SKM-1 treated with dmso at 0.1 percent for 144 hours (cell line): ENCODE measurements at regions not wholly inside any gene's neighbourhood (a gene's known extent, or its start where the extent isn't known, plus 50 kb on each side); places are given as distances from the start of the nearest gene placed in this dataset.

Experiments
- DNase-seq: peaks from one replicate; lab custom pipeline; 2025; ENCODE audit not compliant: unreplicated experiment; lab: John Stamatoyannopoulos, UW

DNA sequence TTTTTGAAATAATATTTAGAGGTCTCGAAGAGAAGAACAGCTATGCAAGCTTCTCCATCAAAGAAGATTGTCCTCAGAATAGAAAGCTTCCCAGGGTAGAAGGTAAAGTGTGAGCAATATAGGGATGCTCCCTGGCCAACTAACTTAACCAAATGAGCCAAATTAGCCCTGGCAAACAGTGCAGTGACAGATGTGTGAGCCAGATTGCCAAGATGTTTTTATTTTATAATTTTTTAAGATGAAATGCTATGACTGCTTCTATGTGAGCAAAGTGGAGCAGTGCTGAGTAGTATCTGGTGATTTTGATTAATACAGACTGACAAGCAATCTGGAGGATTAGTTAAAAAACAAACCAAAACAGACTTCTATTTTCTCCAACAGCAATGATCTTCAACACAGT is 202.1 kb downstream of the NOVA1 start:
- no peak for DNase-seq

DNA sequence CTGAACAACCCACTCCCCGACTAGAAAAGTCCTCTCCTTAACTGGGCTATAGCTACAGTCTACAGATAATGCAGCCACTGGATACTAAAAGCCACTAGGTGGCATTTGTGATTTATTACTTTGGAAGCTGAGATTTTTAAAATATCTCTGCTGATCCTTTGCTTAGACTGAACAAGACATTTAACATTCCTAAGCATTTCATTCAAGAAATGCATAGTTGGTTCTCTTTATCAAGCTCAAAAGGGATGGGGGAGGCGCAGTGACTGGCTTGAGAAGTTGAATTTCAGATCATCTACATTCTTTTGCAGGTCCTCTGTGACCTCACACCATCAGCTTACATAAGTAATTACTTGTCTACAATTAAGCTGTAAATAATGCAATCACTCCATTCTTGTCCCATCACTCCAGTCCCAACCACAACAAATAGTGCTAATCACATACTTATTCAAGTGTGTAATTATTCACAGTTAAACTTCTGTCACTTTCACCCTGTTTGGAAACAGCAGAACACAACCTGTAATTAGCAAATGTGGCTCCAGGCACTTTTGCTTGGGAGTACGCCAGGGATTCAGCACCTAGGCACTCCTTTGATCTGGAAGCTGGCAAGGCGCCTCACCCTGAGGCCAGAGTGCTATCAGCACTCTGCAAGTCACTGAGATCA is 203.6 kb downstream of the NOVA1 start:
- DNase-seq: no peak

DNA sequence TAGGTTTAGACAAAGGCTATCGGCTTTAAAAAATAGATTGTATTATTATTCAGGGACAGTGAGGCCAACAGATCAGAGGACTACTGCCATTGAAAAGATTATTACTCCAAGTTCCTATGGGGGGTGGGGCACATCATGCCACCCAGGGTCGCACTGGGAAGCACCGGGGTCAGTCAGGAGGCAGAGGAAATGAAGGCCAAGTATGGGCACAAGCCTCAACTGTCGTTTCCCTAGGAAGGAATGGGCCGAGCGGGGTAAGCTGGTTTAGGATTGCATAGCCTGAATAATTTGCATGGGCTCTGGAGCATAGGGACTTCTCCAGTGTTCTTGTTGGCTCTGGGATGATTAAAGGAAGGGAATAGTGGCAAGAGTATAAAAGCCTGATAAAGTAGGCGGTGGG is 205.3 kb downstream of the NOVA1 start:
- no peak for DNase-seq

DNA sequence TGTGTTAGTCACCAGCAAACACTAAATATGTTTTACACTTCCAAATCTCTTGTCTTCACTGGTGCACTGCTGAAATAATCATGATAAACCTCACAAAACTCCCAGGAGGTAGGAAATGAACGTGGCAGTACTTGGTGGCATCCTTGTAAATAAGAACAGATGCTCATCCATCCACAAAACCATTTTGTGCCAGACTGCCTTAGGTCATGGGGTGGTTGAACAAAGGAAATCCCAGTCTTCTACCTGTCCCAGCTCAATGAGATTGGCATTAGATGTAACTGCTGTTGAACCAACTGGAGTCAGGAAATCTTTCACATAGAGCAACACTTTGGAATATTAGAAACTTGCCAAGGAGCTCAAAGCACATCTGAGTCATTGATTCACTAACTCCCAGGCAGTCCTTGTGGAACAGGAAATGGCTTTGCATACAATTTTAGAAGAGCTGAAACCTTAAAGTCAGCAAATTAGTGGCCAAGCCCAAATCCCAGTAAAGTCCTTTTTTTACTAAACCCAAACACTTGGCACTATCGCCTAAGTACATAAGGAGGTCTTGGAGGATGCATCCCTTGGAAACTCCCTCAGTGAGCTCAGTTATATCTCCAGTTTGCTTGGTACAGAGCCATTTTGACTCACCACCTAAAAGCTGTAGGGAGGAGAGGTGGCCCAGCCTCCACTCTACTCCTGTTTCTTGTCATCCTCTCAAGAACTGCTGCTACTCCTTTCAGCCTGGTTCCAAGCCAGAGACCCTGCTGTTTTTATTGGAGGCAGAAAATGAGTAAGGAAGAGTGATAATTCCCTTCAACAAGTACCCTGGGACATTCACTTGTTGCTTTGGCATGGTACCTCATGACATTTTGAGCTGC is 208.0 kb downstream of the NOVA1 start:
- no peak for DNase-seq

DNA sequence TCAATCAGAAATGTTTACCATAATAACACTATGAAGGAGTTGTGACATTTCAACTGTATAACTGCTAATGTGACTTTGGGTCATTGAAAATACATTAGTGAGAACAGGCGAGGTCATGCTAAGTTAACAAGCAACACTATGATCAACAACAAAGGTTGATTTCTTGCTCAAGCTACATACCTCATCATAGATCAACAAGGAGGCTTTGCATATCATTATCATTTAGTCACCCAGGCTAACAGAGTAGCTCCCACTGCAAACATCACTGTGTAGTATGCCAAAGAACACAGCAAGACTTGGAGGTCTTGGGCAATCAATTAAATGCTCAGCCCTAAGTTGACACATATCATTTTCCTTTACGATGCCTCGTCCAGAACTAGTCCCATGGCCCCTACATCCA is 212.5 kb downstream of the NOVA1 start:
- DNase-seq: no peak

DNA sequence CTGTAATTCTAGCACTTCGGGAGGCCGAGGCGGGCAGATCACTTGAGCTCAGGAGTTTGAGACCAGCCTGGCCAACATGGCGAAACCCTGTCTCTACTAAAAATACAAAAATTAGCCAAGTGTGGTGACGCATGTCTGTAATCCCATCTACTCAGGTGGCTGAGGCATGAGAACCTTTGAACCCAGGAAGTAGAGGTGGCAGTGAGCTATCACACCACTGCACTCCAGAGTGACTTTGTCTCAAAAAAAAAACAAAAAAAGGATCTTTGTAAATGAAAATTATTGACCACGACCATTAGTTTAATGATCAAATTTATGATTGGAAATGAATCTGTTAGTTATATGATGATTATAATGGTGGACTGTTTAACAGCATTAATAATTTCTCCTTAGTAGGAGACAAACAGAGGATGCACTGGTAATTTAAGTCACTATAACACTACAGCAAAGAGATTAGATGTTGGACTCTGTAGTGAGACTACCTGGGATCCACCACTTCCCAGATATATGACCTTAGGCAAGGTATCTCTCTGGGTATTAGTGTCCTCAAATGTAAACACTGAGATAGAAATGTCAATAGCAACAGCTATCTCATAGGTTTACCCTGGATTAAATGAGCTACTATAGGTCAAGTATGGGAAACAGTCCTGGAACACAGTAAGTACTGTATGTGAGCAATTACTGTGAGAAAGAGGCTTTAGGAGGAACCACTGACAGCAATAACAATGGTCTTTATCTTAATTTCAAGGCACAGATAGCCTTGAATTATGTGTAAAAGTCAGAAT is 214.7 kb downstream of the NOVA1 start:
- DNase-seq: no peak

DNA sequence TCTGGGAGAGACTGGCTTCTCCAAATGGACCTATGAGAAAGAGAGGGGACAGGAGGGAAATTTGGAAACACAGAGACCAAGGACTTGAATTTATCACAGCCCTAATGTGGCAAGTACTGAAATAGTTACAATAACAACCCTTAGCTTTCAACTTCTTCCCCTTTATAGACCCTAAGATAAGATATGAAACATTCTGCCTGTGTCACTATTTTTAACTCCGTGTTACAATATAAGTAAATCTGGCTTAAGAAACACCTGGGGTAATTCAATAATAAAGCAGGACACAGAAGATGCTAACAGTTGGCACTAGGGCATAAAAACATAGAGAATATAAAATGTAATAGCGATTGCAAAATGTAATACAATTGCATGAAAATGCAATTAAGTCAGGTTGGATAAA is 216.4 kb downstream of the NOVA1 start:
- no peak for DNase-seq

DNA sequence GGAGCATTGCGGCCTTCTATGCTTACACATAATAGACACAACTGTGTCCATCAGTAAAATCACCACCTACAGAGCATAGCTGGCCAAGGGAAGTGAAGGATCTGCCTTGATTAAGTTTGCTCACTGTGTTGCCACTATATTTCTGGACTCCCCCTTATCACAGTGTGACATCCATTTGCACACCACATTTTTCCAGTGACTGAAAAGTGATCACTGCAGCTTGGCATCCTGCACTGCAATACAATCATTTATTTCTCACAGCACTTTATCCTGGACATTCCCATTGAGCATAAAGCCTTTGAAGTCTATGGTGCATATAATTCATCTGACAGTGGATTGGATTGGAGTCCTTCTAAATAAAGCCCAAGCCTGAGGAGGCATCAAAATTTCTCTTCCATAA is 217.2 kb downstream of the NOVA1 start:
- no peak for DNase-seq

DNA sequence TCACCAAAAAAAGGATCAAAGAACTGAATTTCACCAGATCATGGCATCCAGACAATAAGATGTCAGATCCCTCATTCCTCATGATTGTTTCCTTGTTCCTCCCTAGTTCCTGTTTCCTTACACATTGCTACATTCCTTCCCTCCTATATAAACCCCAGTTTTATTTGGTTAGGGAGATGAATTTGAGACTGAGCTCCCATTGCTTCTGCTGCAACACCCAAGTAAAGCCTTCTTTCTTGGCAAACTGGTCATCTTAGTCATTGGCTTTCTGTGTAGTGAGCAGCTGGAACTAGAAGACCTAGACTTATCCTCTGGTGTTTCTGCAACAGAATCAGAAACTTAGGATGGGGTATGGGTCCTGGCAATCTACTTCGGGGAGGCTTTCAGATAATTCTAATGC is 217.9 kb downstream of the NOVA1 start:
- DNase-seq: no peak

DNA sequence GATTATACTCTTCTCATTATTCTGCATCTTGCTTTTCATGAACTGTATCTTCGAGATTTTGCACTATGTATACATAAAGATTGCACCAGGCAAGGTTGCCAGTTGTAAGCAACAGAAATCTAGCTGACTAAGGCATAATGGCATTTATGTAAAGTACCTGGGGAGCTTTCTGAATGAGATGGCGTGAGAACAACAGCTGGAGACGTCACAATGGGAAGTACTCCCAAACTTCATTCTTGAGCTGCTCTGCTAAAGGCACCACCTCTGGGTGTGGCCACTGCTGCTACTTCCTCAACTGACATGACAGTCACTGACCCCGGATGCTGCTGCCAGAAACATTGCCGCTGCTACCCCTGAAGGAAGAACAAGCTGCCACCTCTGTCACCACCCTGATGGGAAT is 220.7 kb downstream of the NOVA1 start:
- no peak for DNase-seq

DNA sequence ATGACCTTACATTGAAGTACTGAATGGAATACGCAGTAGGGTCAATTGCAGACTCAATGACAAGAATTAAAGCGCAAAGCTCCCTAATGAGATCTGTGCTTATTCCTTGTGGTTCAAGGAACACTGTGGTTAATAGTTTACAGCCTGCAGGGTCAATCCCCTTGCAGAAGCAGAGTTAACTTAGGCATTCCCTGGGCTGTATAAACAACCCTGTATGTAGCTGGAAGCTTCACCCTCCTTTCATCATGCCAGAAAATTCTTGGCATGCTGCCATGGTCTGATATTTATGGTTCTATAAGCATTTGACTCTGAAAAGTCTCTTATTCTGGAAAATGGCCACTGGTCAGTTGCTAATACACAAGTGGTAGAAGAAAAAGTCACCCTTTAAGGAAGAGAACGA is 227.7 kb downstream of the NOVA1 start:
- no peak for DNase-seq

DNA sequence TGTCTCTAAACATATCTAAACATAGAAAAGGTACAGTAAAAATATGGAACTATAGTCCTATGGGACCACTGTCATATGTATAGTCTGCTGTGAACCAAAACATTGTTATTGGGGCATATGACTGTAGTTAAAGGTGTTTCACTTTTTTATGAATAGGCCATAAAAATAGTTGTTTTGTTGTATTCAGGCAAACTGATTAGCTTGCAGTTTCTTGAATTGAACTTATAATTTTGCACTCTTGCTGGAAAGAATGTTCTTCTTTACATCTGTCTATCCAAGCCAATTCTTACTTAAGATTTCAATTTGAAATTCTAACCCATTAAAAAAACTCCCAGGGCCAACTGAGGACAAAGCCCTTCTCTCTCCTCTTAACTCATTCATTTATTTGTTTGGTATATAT is 234.1 kb downstream of the NOVA1 start:
- DNase-seq: no peak

DNA sequence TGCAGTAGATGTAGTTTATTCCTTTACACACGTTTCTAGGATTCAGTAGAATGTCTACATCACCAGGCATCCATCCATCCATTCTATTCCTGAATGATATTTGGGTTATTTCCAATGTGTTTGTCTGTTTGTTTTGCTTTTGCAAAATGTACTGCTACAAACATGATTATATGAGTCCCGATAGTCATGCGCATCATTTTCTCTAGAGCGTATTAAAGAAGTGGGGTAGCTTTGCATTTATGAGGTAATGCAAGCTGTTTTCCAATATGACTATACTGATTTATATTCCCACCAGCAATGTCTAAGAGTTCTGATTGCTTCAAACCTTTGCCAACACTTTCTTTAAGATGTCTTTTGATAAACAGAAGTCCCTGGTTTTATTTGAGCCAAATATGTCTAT is 253.2 kb downstream of the NOVA1 start:
- no peak for DNase-seq

DNA sequence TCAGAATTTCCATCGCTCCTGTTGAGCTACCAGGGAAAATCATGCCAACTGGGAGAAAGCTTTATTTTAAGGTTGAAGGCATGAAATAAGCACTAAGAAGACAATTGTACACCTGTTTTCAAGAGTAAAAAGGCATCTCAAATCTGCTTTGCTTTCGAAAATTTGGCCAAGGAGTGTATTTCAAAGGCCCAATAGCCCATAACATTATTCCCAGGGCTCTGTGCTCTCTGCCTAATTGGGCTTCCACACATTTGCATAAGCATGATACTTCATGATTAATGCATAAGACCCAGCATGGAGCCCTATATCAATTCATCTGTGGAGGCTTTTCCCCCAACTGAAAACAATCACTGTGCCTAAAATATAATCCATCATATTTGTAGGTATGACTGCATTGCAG is 258.5 kb downstream of the NOVA1 start:
- DNase-seq: no peak

DNA sequence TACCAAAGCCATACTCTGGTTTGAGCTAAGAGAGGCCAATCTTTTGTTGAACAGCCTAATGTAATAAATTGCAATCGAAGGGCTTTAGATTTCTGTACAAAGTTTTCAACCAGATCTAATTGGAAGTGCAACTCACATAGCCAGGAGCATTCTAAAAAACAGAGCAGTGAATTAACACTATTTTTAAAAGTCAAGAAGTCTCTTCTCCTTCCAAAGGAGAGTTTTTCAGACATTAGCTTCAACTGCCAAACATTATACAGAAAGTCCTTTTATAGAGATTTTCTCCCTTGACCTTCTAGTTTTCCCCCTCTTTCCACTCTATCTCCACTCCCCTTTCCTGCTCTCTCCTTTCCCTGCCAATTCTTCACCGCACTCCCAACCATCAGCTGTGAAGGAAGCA is 259.6 kb downstream of the NOVA1 start:
- DNase-seq: no peak

DNA sequence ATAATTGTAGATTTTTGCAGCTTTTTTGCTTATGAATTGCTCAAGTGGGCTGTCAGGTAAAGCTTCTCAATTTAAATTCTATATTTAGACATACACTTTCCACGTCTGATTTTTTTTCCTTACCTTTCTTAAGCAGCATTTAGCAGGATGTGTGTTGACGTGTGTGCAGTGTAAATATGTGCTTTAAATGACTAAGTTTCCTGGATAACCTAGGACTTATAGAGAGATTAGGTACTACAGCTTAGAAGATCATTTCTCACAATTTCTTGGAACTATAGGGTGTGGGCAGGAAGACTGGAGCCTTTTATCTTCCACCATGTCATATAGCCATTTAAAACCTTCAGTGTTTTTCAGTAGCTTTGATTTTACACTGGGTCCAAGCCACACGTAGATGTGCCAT is 263.5 kb downstream of the NOVA1 start:
- no peak for DNase-seq

DNA sequence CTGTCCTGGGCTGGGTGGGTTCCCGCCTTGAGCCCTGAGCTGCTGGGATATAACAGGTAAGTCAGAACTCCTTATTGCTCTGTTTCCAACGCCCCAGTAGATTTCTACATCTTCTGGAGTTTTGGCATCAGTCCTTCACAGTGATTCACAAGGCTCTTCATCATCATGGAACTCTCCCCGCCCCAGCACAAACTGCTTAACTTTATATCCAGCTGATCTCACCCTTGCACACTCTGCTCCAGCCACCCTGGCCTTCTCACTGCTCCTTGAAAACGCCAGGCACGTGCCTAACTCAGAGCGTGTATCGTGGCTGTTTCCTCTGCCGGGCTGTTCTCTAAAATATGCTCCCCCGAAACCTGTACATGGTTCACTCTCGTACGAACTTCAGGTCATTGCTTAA is 264.9 kb downstream of the NOVA1 start:
- no peak for DNase-seq

DNA sequence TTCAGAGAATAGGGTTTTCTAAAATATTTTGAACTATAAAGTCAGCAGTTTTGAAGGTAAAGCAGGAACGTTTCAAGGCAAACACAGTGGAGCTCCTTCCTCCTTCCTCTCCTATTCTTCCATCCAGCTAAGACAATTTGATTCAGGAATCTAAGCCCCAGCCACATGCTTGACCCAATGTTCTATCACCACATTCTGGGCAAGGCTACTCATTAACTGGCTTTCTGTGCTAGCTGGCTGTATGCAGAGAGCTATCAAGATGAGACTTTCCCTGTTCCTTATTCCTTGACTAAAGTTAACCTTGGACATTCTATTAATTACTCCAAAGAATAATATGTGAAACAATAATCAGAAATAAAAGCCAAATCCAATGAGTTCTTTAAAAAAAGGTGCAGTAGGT is 266.9 kb downstream of the NOVA1 start:
- no peak for DNase-seq

DNA sequence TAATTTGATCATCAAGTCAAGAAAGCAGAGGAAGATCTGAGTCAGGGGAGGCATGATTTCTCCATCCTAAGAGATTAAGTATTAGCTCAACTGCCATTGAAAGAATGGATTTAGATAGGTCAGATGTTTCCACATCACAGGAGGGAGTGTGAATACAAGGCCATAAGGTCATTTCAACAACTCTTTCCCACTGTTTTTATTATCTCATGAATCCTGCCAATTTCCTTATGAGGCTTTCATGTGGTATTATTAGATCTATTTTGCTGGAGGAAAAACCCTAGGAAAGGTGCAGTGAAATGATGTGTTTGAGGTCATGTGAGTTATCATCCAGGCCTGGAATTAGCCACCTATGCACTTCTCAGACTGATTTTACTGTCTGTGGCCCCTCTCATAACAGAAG is 269.0 kb downstream of the NOVA1 start:
- DNase-seq: no peak

DNA sequence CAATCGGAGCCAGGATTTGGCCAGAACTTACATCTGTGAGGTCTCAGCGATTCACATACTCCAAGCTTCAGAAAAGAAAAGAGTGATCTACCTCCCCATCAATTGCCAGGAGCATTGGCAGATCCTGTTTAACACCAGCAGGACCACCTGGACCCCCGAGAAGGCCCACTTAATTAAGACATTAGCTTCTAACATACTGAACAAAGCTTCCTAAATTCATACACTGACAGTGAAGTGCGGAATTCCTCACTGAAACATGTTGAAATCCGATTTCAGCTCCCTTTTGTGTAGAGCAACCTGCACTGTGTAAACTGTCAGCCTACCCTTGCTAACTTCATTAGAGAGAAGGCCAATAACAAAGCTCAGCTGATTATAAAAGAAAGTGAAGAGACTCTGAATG is 274.0 kb downstream of the NOVA1 start:
- DNase-seq: no peak

DNA sequence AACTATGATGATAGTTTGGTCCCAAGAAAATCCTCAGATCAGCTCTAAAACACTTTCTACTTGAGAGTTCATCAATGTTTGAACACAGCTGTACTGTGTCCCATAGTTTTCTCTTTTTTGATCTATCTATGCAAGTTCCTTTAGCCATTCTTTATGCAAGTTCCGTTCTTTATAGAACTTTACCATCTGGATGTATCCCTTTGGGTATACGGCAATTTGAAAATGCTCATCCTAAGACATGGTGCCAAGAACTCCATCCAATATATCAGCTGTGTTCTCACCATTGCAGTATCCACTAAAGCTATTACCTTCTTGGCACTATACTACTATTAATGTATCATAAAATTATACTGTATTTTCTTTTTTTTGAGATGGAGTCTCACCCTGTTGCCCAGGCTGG is 276.9 kb downstream of the NOVA1 start:
- DNase-seq: no peak
